MCF 10A (cell line): ENCODE measurements at regions not wholly inside any gene's neighbourhood (a gene's known extent, or its start where the extent isn't known, plus 50 kb on each side); places are given as distances from the start of the nearest gene placed in this dataset.
A peak's percentile ranks its signal among the peaks of the same experiment; 100 is the strongest.

Experiments
- BruUV-seq: library from RNA; stranded (reverse); fragments of 400-500 nt; replicated peaks from 2 replicates; lab custom pipeline; 2021; lab: Mats Ljungman, UMichigan
- CTCF ChIA-PET: fragments of 300-600 bp; sonication (Branson Sonifier 250); formaldehyde crosslinking; extraction: SDS; loops from one replicate; lab custom pipeline; 2021; ENCODE audit warnings: antibody characterized with exemption, inconsistent platforms; lab: Yijun Ruan, JAX
- POLR2A ChIA-PET: fragments of 300-600, 350-650 bp; sonication (Branson Sonifier 250); formaldehyde crosslinking; extraction: SDS; loops from one replicate; lab custom pipeline; 2020; ENCODE audit warnings: antibody characterized with exemption, inconsistent platforms; lab: Yijun Ruan, JAX
- DNase-seq: peaks from one replicate; pipeline ENCODE4 v3.0.0-alpha.2; 2018; ENCODE audit not compliant: unreplicated experiment
- H3K27ac Mint-ChIP-seq: one replicate; pipeline ENCODE4 v1.8.0; 2022; ENCODE audit warnings: mild to moderate bottlenecking, low read depth, mixed read lengths; ENCODE audit not compliant: unreplicated experiment
- H3K27me3 Mint-ChIP-seq: one replicate; pipeline ENCODE4 v1.8.0; 2022; ENCODE audit warnings: mixed read lengths; ENCODE audit not compliant: insufficient read depth, unreplicated experiment
- H3K36me3 Mint-ChIP-seq: one replicate; pipeline ENCODE4 v1.8.0; 2022; ENCODE audit warnings: mild to moderate bottlenecking, moderate library complexity, mixed read lengths; ENCODE audit not compliant: insufficient read depth, unreplicated experiment
- H3K4me1 Mint-ChIP-seq: one replicate; pipeline ENCODE4 v1.8.0; 2022; ENCODE audit warnings: mixed read lengths; ENCODE audit not compliant: insufficient read depth, unreplicated experiment
- H3K4me3 Mint-ChIP-seq: one replicate; pipeline ENCODE4 v1.8.0; 2022; ENCODE audit warnings: mild to moderate bottlenecking, moderate library complexity, mixed read lengths; ENCODE audit not compliant: unreplicated experiment
- H3K9me3 Mint-ChIP-seq: one replicate; pipeline ENCODE4 v1.8.0; 2022; ENCODE audit warnings: mixed read lengths; ENCODE audit not compliant: unreplicated experiment
- intact Hi-C: fragments of 100-400 bp; cut with micrococcal nuclease; formaldehyde crosslinking; loops from 2 replicates; pipeline ENCODE4 v1.14.1; 2022
- TF ChIP-seq, protein P1 (sequence below): fragments of 200-600 bp; IDR thresholded peaks from one replicate; pipeline ENCODE4 v1.8.0; 2022; ENCODE audit warnings: antibody characterized with exemption, mild to moderate bottlenecking; ENCODE audit not compliant: unreplicated experiment

GRCh38 chr2:38163579-38163978 is 87.6 kb upstream of the CYP1B1 start:
- ChIA-PET CTCF (interaction anchor here (1.0 kb wide), 1 partner anchor 11 kb away, joined by 6 read pairs; no protein-coding TSS in a partner anchor), POLR2A (no interaction called here)
- Mint-ChIP-seq H3K27ac (no peak overlapping the region), H3K27me3 (no peaks in the 10 kb centered on the region), H3K36me3 (peaks cover 30% of the 10 kb centered on the region), H3K4me1 (peaks cover 5% of the 10 kb centered on the region), H3K4me3 (no peak overlapping the region), H3K9me3 (no peaks in the 10 kb centered on the region)
- no TSS peak for BruUV-seq
- no peak for DNase-seq
- TF ChIP-seq, protein P1, sequence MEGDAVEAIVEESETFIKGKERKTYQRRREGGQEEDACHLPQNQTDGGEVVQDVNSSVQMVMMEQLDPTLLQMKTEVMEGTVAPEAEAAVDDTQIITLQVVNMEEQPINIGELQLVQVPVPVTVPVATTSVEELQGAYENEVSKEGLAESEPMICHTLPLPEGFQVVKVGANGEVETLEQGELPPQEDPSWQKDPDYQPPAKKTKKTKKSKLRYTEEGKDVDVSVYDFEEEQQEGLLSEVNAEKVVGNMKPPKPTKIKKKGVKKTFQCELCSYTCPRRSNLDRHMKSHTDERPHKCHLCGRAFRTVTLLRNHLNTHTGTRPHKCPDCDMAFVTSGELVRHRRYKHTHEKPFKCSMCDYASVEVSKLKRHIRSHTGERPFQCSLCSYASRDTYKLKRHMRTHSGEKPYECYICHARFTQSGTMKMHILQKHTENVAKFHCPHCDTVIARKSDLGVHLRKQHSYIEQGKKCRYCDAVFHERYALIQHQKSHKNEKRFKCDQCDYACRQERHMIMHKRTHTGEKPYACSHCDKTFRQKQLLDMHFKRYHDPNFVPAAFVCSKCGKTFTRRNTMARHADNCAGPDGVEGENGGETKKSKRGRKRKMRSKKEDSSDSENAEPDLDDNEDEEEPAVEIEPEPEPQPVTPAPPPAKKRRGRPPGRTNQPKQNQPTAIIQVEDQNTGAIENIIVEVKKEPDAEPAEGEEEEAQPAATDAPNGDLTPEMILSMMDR: no peak
- intact Hi-C loops: loop anchor here (1.0 kb wide), 1 partner anchor 111 kb away; no protein-coding TSS in a partner anchor

- POLR2A ChIA-PET: interaction anchor here (0.6 to 0.9 kb wide), 3 partner anchors 15 to 284 kb away, joined by 3 to 6 read pairs (median 3); no protein-coding TSS in a partner anchor
- Mint-ChIP-seq H3K4me1 (no peaks in the 10 kb centered on the region), H3K36me3 (peaks cover 26% of the 10 kb centered on the region), H3K27me3 (no peaks in the 10 kb centered on the region), H3K27ac (peak overlapping the region; percentile 24), H3K9me3 (no peaks in the 10 kb centered on the region), H3K4me3 (no peak overlapping the region)
- TF ChIP-seq, protein P1: no peak
- CTCF ChIA-PET: interaction anchor here (1.0 kb wide), 1 partner anchor 11 kb away, joined by 6 read pairs; no protein-coding TSS in a partner anchor
- intact Hi-C loops: loop anchor here (1.0 kb wide), 1 partner anchor 111 kb away; no protein-coding TSS in a partner anchor
- BruUV-seq: no TSS peak
- DNase-seq: no peak
These were observed 87.1 kb upstream of the CYP1B1 start for GRCh38 chr2:38163006-38163405.

DNA sequence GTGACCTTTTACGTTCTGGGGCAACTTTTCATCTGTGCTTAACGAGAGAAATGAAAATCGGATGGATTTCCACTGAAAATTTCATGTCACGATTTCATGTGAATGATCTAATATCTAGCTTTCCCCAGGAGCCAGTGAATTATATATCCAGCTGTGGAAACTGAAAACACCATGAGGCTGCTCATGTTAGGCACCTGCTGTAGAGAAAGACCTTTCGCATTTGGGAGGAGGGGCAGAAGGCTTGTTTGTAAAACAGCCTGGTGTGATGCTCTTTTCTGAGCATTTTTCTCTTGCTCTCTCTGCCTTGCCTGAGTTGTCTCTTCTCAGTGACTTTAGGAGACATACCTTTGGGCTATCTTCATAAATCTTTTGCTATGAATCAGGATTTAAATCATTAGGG is 84.6 kb upstream of the CYP1B1 start:
- intact Hi-C loops: no loop called here
- H3K27ac Mint-ChIP-seq: no peak overlapping the region
- peaks cover 12% of the 10 kb centered on the region for H3K36me3 Mint-ChIP-seq
- CTCF ChIA-PET: no interaction called here
- POLR2A ChIA-PET: no interaction called here
- no peak overlapping the region for H3K4me3 Mint-ChIP-seq
- BruUV-seq: no TSS peak
- H3K27me3 Mint-ChIP-seq: no peaks in the 10 kb centered on the region
- TF ChIP-seq, protein P1: no peak
- no peaks in the 10 kb centered on the region for H3K4me1 Mint-ChIP-seq
- no peak for DNase-seq
- H3K9me3 Mint-ChIP-seq: no peaks in the 10 kb centered on the region

GRCh38 chr2:38159597-38159996 is 83.6 kb upstream of the CYP1B1 start:
- POLR2A ChIA-PET: interaction anchor here (0.7 kb wide), 1 partner anchor 114 kb away, joined by 3 read pairs; no protein-coding TSS in a partner anchor
- H3K4me3 Mint-ChIP-seq: no peak overlapping the region

More at GRCh38 chr2:38159597-38159996, 83.6 kb upstream of the CYP1B1 start:
- no TSS peak for BruUV-seq
- no peak for DNase-seq
- no peaks in the 10 kb centered on the region for H3K27me3 Mint-ChIP-seq
- peaks cover 11% of the 10 kb centered on the region for H3K36me3 Mint-ChIP-seq
- no peaks in the 10 kb centered on the region for H3K9me3 Mint-ChIP-seq
- H3K27ac Mint-ChIP-seq: no peak overlapping the region
- no peaks in the 10 kb centered on the region for H3K4me1 Mint-ChIP-seq
- intact Hi-C loops: no loop called here
- CTCF ChIA-PET: interaction anchor here (0.7 kb wide), 1 partner anchor 21 kb away, joined by 3 read pairs; no protein-coding TSS in a partner anchor
- TF ChIP-seq, protein P1: no peak
